Activated T-helper 1 cell treated with anti-CD3 and anti-CD28 coated beads, Interleukin-12 subunit alpha, Interleukin-12 subunit beta, Interleukin-2, Interleukin-4 antibody, amounts not matched to agents 30 ng/mL and 10 ng/mL and 1 ng/mL, durations not matched to agents 14 hours and 24 hours and 36 hours (primary cell): ENCODE measurements at regions not wholly inside any gene's neighbourhood (a gene's known extent, or its start where the extent isn't known, plus 50 kb on each side); places are given as distances from the start of the nearest gene placed in this dataset.

Experiments used
- DNase-seq: peaks from one replicate; pipeline ENCODE4 v3.0.0; 2021; ENCODE audit warnings: low spot score
- H3K27ac Mint-ChIP-seq: one replicate; pipeline ENCODE4 v1.8.0; 2021; ENCODE audit warnings: mild to moderate bottlenecking, mixed read lengths
- H3K27me3 Mint-ChIP-seq: one replicate; pipeline ENCODE4 v1.8.0; 2022; ENCODE audit warnings: mild to moderate bottlenecking, moderate library complexity, mixed read lengths; ENCODE audit not compliant: insufficient read depth
- H3K36me3 Mint-ChIP-seq: one replicate; pipeline ENCODE4 v1.8.0; 2021; ENCODE audit warnings: low read depth, mixed read lengths
- H3K4me1 Mint-ChIP-seq: one replicate; pipeline ENCODE4 v1.8.0; 2021; ENCODE audit warnings: low read depth, mixed read lengths
- H3K4me3 Mint-ChIP-seq: one replicate; pipeline ENCODE4 v1.8.0; 2021; ENCODE audit warnings: mild to moderate bottlenecking, moderate library complexity, mixed read lengths
- H3K9me3 Mint-ChIP-seq: one replicate; pipeline ENCODE4 v1.8.0; 2021; ENCODE audit warnings: mixed read lengths
- intact Hi-C: fragments of 100-400 bp; cut with micrococcal nuclease; formaldehyde crosslinking; loops from one replicate; pipeline ENCODE4 v1.15.1; 2024

DNA sequence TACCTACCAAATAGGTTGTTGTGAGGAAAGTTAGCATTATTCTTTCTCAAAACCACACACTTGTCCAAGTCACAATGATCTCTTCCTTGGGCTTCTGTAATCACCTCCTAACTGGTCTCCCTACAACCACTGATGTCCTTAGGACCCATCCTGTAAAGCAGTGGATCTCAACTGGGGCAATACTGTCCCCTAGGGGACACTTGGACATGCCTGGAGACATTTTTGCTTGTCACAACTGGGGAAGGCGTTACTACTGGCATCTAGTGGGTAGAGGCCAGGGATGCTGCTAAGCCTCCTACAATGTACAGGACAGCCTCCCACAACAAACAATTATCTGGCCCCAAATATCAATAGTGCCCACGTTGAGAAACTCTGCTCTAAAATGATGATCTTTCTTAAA is 118.7 kb upstream of the AP1S2 start:
- Mint-ChIP-seq H3K27ac (no peak overlapping the region), H3K9me3 (no peaks in the 10 kb centered on the region), H3K36me3 (no peaks in the 10 kb centered on the region), H3K4me3 (no peak overlapping the region), H3K4me1 (no peaks in the 10 kb centered on the region), H3K27me3 (no peaks in the 10 kb centered on the region)
- no peak for DNase-seq
- intact Hi-C loops = loop anchor here (1.0 to 2.0 kb wide), 2 partner anchors 212 to 286 kb away; no protein-coding TSS in a partner anchor

GRCh38 chrX:15971696-15972095 is 117.1 kb upstream of the AP1S2 start:
- no peaks in the 10 kb centered on the region for H3K4me1 Mint-ChIP-seq
- no peaks in the 10 kb centered on the region for H3K9me3 Mint-ChIP-seq
- DNase-seq = no peak
- H3K27ac Mint-ChIP-seq = no peak overlapping the region
- intact Hi-C loops = loop anchor here (2.0 kb wide), 1 partner anchor 285 kb away; no protein-coding TSS in a partner anchor
- no peaks in the 10 kb centered on the region for H3K27me3 Mint-ChIP-seq
- H3K36me3 Mint-ChIP-seq = no peaks in the 10 kb centered on the region
- H3K4me3 Mint-ChIP-seq = no peak overlapping the region

- Mint-ChIP-seq H3K4me3 (no peak overlapping the region), H3K36me3 (no peaks in the 10 kb centered on the region), H3K4me1 (no peaks in the 10 kb centered on the region), H3K27ac (no peak overlapping the region), H3K27me3 (no peaks in the 10 kb centered on the region), H3K9me3 (no peaks in the 10 kb centered on the region)
- intact Hi-C loops = no loop called here
- DNase-seq = no peak
Measured at GRCh38 chrX:15963858-15964257, 109.2 kb upstream of the AP1S2 start.

GRCh38 chrX:15960237-15960636 is 105.6 kb upstream of the AP1S2 start:
- H3K4me3 Mint-ChIP-seq = no peak overlapping the region
- intact Hi-C loops = no loop called here
- no peak overlapping the region for H3K27ac Mint-ChIP-seq
- H3K4me1 Mint-ChIP-seq = no peaks in the 10 kb centered on the region
- no peaks in the 10 kb centered on the region for H3K9me3 Mint-ChIP-seq
- no peak for DNase-seq
- no peaks in the 10 kb centered on the region for H3K36me3 Mint-ChIP-seq
- H3K27me3 Mint-ChIP-seq = no peaks in the 10 kb centered on the region

- Mint-ChIP-seq H3K36me3 (no peaks in the 10 kb centered on the region), H3K27ac (no peak overlapping the region), H3K9me3 (no peaks in the 10 kb centered on the region), H3K27me3 (no peaks in the 10 kb centered on the region), H3K4me1 (no peaks in the 10 kb centered on the region), H3K4me3 (no peak overlapping the region)
- no peak for DNase-seq
- intact Hi-C loops = no loop called here
Measured at GRCh38 chrX:15956681-15957080, 102.1 kb upstream of the AP1S2 start.

- no peak overlapping the region for H3K27ac Mint-ChIP-seq
- intact Hi-C loops = no loop called here
- H3K36me3 Mint-ChIP-seq = no peaks in the 10 kb centered on the region
- no peaks in the 10 kb centered on the region for H3K27me3 Mint-ChIP-seq
- no peak for DNase-seq
- no peak overlapping the region for H3K4me3 Mint-ChIP-seq
- H3K4me1 Mint-ChIP-seq = no peaks in the 10 kb centered on the region
- H3K9me3 Mint-ChIP-seq = no peaks in the 10 kb centered on the region
Measured at GRCh38 chrX:15953801-15954200, 99.2 kb upstream of the AP1S2 start.

DNA sequence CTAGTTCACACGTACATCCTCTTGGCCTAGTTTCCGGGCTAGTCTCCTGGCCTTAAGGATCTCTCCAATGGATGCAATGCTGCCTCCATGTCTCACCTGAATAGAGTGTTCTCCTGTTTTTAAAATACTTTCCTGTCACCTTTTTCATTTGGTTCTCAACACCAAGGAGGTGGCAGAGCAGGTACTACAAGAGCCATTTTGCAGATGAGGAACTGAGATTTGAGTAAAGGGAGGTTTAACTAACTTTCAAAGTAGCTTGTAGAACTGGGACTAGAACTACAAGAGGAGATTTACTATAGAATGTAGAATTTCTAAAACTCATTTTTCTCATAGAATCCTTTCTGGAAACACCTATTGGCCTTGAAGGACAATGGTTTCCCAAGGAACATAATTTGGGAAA is 97.6 kb upstream of the AP1S2 start:
- Mint-ChIP-seq H3K36me3 (no peaks in the 10 kb centered on the region), H3K27ac (no peak overlapping the region), H3K27me3 (no peaks in the 10 kb centered on the region), H3K9me3 (no peaks in the 10 kb centered on the region), H3K4me3 (no peak overlapping the region), H3K4me1 (no peaks in the 10 kb centered on the region)
- no peak for DNase-seq
- intact Hi-C loops = no loop called here

GRCh38 chrX:15948318-15948660 is 93.7 kb upstream of the AP1S2 start:
- no peaks in the 10 kb centered on the region for H3K36me3 Mint-ChIP-seq
- H3K4me1 Mint-ChIP-seq = no peaks in the 10 kb centered on the region
- no peak for DNase-seq
- no peak overlapping the region for H3K4me3 Mint-ChIP-seq
- H3K27ac Mint-ChIP-seq = no peak overlapping the region
- intact Hi-C loops = no loop called here
- no peaks in the 10 kb centered on the region for H3K27me3 Mint-ChIP-seq
- H3K9me3 Mint-ChIP-seq = no peaks in the 10 kb centered on the region

DNA sequence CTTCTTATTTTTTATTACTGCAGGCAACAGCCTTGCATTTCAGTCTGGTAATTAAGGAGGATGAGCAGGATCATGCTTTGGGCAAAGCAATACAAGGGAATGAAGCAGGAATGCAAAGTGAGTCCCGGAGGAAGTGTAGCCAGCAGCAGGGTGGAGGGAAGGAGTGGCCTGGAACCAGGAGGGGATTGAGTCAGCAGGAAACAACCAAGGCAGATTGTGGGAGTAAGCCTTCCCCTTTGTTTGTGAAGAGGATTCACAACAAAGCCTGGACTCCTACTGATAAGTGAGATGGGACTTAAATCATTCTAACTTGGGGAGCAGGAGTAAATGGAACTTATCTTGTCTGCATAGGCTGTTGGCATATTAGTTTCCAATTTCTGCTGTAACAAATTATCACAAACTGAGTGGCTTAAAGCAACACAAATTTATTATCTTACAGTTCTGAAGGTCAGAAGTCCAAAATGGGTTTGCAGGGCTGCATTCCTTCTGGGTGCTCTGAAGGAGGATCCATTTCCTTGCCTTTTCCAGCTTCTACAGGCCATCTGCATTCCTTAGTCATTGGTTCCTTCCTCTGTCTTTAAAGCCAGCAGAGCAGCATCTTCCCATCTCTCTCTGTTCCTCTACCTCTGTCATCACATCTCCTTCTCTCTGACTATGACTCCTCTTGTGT is 93.2 kb upstream of the AP1S2 start:
- no peaks in the 10 kb centered on the region for H3K27me3 Mint-ChIP-seq
- no peak overlapping the region for H3K4me3 Mint-ChIP-seq
- intact Hi-C loops = no loop called here
- H3K36me3 Mint-ChIP-seq = no peaks in the 10 kb centered on the region
- no peaks in the 10 kb centered on the region for H3K4me1 Mint-ChIP-seq
- no peak for DNase-seq
- no peak overlapping the region for H3K27ac Mint-ChIP-seq
- no peaks in the 10 kb centered on the region for H3K9me3 Mint-ChIP-seq

DNA sequence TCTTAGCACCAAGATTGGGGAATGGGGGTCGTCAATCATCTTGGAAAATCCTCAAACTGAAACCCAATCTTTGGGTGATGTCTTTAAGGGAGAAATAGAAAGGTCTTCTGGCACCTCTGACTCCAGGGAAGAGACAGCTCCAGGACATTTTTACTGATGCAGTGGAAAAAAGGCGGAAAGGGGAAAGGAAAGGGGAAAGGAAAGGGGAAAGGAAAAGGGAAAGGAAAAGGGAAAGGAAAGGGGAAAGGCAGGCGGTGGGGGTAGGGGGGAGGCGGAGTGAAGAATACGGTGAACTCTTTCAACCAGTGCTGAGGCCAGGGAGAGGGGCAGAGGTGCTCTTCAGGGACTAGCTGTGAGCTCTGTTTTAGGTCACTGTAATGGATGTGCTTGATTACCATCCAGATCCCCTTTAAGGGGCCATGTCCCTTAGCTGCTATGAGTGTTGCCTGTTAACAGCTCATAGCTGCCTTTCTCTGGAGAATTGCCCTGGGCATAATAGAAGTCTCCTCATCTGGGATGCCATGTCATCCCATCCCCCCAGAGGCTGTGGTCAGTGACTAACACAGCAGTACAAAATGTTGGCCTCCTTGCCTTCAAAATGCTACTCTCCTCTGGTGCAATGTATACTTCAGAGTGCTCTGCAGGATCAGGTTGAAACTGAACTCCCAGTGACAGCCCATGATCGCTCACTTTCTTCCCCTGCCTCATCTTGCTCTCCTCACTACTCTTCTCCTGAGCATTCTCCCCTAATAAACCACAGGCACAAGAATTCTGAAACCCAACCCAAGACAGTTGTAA is 92.4 kb upstream of the AP1S2 start:
- H3K4me3 Mint-ChIP-seq = no peak overlapping the region
- no peaks in the 10 kb centered on the region for H3K9me3 Mint-ChIP-seq
- H3K27me3 Mint-ChIP-seq = no peaks in the 10 kb centered on the region
- intact Hi-C loops = no loop called here
- H3K27ac Mint-ChIP-seq = no peak overlapping the region
- no peak for DNase-seq
- H3K36me3 Mint-ChIP-seq = no peaks in the 10 kb centered on the region
- no peaks in the 10 kb centered on the region for H3K4me1 Mint-ChIP-seq

DNA sequence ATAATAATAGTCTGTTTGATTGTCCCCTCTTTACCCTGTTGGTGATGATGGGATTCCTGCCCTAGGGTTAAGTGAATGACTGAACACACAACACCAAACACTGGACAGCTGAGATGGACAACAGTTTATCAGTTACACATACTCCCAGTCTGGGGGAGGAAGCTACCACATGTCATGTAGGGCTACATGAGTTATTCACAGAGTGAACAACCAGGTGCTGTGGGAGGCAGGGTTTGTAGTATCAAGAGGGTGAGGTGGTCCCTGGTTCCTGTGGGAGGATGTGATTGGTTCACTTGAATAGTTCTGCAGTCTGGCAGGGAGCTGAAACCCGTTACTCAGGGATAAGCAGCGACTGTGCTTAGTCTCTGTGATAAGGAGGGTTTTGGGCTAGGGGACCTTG is 88.8 kb upstream of the AP1S2 start:
- no peaks in the 10 kb centered on the region for H3K9me3 Mint-ChIP-seq
- no peak overlapping the region for H3K27ac Mint-ChIP-seq
- no peak for DNase-seq
- no peaks in the 10 kb centered on the region for H3K4me1 Mint-ChIP-seq
- no peaks in the 10 kb centered on the region for H3K36me3 Mint-ChIP-seq
- H3K4me3 Mint-ChIP-seq = no peak overlapping the region
- no peaks in the 10 kb centered on the region for H3K27me3 Mint-ChIP-seq
- intact Hi-C loops = no loop called here

DNA sequence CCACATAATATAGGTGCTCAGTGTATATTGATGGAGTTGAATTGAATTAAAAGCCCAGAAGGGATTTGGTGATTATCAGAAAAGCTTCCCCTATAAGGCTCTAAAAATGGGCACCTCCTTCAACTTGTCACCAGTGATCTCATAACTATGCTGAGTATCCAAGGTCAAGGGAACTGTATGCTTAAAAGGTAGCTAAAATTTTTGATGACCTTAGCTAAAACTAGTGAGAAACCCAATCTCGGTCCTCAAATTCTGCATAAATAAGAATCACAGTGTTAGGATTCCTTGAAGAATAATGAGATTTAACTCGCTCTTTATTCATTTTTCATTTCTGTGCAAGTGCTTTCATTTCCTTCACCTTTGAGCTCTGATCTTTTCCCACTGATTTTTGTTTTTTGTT is 87.7 kb upstream of the AP1S2 start:
- DNase-seq = no peak
- H3K27ac Mint-ChIP-seq = no peak overlapping the region
- H3K36me3 Mint-ChIP-seq = no peaks in the 10 kb centered on the region
- no peaks in the 10 kb centered on the region for H3K9me3 Mint-ChIP-seq
- no peaks in the 10 kb centered on the region for H3K27me3 Mint-ChIP-seq
- no peak overlapping the region for H3K4me3 Mint-ChIP-seq
- no peaks in the 10 kb centered on the region for H3K4me1 Mint-ChIP-seq
- intact Hi-C loops = no loop called here

DNA sequence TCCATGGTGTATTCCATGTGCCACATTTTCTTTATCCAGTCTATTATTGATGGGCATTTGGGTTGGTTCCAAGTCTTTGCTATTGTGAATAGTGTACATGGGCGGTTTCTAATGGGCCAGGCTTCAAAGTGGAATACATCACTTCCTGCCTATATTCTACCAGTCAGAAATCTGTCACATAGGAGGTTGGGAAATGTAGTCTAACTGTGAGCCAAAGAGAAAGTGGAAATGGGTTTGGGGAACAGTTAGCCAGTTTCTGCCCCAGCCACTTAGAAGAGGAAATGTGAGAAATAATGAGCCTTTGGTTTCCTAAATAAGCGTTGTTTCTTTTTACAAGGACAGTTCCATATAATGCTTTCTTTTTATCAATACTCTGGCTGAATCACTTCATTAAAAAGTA is 85.1 kb upstream of the AP1S2 start:
- no peak for DNase-seq
- no peaks in the 10 kb centered on the region for H3K4me1 Mint-ChIP-seq

More for the DNA sequence above, 85.1 kb upstream of the AP1S2 start:
- H3K9me3 Mint-ChIP-seq = no peaks in the 10 kb centered on the region
- H3K36me3 Mint-ChIP-seq = no peaks in the 10 kb centered on the region
- intact Hi-C loops = no loop called here
- H3K27ac Mint-ChIP-seq = no peak overlapping the region
- no peak overlapping the region for H3K4me3 Mint-ChIP-seq
- peaks cover 3% of the 10 kb centered on the region for H3K27me3 Mint-ChIP-seq
